GM12872 (cell line): ENCODE measurements at regions not wholly inside any gene's neighbourhood (a gene's known extent, or its start where the extent isn't known, plus 50 kb on each side); places are given as distances from the start of the nearest gene placed in this dataset.

ENCODE experiments used
- TF ChIP-seq, protein P1 (sequence below): IDR thresholded peaks from 3 replicates; pipeline ENCODE4 v1.5.1; 2011; ENCODE audit warnings: low read depth, mild to moderate bottlenecking, low read length, moderate library complexity; ENCODE audit not compliant: insufficient read depth

- TF ChIP-seq, protein P1, sequence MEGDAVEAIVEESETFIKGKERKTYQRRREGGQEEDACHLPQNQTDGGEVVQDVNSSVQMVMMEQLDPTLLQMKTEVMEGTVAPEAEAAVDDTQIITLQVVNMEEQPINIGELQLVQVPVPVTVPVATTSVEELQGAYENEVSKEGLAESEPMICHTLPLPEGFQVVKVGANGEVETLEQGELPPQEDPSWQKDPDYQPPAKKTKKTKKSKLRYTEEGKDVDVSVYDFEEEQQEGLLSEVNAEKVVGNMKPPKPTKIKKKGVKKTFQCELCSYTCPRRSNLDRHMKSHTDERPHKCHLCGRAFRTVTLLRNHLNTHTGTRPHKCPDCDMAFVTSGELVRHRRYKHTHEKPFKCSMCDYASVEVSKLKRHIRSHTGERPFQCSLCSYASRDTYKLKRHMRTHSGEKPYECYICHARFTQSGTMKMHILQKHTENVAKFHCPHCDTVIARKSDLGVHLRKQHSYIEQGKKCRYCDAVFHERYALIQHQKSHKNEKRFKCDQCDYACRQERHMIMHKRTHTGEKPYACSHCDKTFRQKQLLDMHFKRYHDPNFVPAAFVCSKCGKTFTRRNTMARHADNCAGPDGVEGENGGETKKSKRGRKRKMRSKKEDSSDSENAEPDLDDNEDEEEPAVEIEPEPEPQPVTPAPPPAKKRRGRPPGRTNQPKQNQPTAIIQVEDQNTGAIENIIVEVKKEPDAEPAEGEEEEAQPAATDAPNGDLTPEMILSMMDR, result no peak
Observed at GRCh38 chr2:126187668-126188067, 468.3 kb upstream of the GYPC start.

GRCh38 chr2:126189527-126189926, 466.4 kb upstream of the GYPC start:
- TF ChIP-seq, protein P1, result no peak

DNA sequence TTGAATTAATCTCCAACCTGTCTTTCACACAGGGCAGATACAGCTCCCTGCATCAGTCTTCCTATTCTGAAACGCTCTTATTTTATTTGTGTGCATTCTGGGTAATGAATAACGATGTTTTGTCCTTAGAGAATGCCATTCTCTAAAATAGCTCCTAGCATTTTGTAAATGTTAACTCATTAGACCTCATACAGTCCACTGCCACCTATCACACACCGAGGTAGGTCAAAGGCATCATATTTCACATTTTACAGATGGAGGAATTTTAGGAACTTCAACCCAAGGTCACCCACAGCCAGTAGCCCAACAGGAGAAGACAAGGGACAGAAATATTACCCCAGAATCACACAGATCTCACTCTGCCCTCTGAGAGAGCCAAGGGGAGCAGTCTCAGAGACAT, 455.4 kb upstream of the GYPC start:
- TF ChIP-seq, protein P1, result no peak

- TF ChIP-seq, protein P1, result no peak
Observed at GRCh38 chr2:126208266-126208665, 447.7 kb upstream of the GYPC start.

- TF ChIP-seq, protein P1, result no peak
Observed at GRCh38 chr2:126212735-126213134, 443.2 kb upstream of the GYPC start.

DNA sequence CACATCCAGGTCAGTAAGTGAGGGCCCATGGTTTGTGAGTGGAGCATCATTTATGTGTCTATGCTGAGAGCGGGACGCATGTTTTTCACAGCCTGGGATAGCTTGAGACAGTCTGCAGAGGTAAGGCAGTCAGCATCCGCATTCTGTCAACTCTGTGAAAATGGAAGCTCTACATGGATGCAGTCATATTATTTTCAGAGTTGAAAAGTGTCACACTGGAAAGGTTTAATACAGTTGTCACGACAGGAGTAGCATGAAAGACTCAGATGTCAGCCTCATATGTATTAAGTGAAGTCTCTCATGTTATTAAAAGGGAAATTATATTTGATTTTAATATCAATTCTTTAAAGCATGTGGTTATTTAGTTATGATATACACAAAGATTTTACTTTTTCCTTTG, 436.9 kb upstream of the GYPC start:
- TF ChIP-seq, protein P1, result no peak

DNA sequence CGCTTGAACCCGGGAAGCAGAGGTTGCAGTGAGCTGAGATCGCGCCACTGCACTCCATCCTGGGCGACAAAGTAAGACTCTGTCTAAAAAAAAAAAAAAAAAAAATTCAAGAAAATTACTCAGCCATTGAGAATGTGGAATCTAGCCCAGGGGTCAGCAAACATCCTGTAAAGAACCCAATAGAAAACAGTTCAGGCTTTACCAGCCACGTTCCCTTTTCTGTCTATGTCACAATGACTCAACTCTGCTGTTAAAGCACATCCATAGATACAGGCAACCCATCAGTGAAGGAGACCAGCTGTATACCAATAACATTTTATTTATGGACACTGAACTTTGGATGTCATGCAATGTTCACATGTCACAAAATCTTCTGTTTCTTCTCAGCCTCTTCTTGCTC, 435.6 kb upstream of the GYPC start:
- TF ChIP-seq, protein P1, result no peak

- TF ChIP-seq, protein P1, result no peak
Observed at GRCh38 chr2:126221506-126221905, 434.5 kb upstream of the GYPC start.
